Retina (tissue), 1 donor: ENCODE measurements at regions not wholly inside any gene's neighbourhood (a gene's known extent, or its start where the extent isn't known, plus 50 kb on each side); places are given as distances from the start of the nearest gene placed in this dataset.

Experiments used
- DNase-seq: peaks from one replicate; pipeline ENCODE4 v3.0.0-alpha.2; 2016

DNA sequence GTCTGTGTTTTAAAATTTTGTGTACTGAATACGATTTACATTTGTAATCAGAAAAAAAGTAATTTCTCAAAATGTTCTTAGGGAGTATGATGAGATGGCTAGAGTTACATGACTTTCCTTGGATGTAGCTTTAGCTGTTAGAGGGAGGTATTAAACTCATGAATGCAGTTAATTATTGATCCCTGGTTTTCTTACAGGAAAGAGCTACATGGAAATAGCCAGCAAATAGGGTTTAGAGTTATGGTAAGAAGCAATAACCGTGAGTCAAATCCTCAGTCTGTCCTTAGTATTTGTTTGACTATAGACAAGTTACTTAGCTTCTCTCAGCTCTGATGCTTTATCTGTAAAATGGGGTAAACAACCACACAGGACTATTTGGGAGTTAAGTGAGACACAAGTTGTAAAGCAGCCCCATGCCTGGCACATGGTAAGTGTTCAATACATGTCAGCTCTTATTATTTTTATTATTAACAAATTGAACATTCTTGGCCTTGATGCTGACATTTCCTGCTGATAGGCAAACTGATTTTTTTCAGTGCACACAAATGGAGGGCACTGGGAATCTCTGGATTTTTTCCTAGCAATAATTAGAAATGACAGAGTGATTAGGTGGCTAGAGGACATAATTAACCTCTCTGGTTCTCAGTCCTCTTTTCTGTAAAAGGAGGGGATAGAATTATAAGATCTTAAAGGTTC is 204.5 kb upstream of the PHYHIPL start:
- DNase-seq = peak; percentile 49

DNA sequence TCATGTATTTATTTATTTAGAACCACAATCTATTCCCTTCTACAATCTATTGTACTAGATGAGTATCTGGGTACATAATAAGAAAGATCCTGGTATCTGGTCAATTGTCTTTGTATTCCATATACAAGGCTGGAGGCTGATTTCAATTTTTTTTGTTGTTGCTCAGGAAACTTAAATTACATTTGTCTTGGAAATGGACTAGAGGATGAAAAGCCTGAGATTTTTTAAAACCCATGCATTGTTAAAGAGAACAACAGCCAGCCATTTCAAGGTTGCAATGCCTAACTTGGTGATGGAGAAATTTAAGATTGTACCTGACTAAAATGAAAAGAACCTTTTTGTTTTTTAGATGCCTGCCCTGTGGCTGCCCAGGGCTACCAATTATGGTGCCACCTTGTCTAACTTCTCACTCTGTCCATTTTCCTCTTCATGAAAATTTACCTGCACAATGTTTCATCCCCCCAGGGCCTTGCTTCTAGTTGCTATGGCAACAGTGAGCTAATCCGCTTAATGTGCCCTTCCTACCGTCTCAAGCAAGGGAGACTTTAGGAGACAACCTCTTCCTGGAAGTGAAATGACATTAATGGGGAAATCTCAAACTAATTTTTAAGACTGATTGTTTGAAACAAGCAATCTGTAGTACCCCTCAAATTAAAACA is 203.7 kb upstream of the PHYHIPL start:
- peak; percentile 70 for DNase-seq

DNA sequence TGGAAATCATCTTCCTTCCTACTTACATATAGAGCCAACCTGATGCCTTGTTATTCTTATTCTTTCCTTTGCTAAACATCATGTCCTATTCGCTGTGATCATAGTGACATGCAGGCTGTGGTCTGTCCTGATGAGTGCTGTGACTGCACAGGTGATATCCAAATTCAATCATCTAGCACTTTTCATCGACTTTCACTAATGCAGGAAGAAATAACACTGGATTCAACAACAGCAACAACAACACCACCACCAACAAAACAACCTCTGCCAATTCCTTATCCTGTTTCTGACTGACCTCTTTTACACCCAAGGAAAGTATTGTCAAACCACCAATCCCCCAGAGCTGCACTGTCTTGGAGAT is 203.2 kb upstream of the PHYHIPL start:
- no peak for DNase-seq

DNA sequence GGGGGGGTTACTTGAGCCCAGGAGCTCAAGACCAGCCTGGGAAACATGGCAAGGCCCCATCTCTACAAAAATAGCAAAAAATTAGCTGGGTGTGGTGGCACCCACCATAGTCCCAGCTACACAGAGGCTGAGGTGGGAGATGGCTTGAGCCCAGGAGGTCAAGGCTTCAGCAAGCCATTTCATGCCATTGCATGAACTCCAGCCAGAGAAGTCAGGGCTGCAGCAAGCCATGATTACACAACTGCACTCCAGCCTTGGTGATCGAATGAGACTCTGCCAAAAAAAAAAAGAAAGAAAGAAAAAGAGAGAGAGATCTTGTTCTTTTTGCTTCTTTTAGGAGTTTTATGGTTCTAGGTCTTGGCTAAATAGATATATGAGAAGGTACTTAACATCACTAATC is 200.2 kb upstream of the PHYHIPL start:
- DNase-seq = no peak

DNA sequence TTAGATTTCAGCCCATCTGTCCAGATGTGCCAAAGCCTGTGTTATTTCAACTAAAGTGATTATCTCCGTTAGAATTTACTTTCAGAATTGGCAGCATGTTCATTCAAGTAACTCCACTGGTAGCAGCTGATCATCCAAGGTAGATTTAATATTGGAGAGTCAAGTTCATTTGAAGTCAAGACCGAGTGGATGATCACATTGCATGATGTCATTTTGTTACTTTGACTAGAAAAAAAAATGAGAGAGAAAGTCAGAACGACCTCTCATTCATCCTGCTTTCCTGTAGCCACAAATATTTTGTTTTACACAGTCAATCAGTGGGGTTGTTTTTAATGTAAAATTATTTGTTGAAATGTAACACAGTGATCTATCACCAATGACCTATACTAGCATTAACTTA is 196.7 kb upstream of the PHYHIPL start:
- no peak for DNase-seq

DNA sequence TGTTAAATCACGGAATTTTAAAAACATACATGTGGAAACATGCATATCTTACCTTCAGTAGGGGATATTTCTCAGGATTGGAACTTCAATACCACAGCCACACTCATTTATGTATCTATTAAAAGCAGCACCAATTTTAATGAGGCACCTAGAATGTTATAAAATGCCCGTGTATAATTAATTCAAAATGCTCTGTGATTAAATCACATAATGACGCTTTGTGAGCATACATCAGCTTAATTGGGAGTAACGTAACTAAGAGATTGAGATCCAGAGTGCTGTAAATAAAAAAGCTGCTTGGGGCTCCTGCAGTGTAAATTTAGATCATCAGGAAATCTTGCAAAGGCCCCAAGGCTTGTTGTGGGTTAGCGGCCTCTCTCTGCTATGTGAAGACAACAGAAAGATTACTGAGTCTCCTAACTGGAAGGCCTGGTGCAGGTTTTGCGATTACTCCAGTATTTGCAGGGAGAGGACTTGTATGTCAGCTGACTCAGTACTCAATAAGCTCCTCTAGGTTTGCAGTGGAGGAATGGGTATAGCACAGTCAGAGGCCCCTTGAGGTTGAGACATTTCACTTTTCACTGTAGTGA is 195.5 kb upstream of the PHYHIPL start:
- DNase-seq = peak; percentile 66

DNA sequence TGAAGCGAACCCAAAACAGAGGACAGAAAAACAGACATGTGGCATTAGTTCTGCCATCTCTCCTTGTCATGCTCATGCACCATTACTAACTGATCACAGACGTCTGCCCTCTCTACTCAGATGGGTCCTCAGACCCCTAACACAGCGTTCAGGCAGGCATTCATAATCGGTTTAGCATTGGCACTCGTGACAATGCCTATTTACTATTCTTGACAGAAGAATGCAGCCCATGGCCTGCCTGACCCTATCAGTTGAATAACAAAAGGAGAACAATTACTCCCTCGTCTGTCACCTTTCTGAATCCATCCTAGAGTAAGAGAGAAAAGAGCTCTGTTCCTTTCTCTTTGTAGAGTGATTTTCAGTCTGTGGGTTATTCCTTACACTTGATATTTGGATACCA is 194.6 kb upstream of the PHYHIPL start:
- peak; percentile 83 for DNase-seq

DNA sequence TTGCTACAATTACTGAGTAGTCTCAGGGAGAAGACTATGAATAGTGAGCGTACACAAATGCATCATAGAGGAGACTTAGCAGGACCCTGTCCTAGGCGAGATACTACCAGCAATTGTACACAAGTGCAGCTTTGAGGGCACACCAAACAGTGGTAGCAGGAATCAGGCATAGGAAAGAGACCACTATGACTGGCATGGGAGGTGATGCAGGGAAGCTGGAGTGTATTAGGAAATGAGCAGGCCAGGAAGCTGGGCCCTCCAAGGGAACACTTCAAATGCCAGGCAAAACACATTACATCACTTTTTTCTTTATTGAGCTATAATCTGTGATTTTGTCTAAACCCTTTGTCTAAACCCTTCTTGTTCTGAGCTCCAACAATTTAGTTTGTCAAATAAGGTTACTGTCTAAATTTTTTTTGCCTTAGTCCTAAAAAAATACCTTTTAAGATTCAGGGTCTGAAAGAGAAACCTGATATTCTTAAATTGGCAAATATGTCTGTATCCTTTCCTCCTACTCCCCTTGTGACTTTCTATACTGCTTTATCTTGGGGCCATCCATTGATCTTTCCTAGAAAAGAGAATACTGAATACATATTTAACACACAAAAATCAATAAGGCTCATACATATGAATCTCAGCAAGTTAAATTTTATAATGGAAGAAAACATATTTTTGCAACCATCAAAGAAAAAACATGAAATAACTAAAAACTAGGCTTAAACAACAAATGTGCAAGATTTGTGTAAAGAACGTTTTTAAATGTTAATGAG is 193.8 kb upstream of the PHYHIPL start:
- DNase-seq = no peak

DNA sequence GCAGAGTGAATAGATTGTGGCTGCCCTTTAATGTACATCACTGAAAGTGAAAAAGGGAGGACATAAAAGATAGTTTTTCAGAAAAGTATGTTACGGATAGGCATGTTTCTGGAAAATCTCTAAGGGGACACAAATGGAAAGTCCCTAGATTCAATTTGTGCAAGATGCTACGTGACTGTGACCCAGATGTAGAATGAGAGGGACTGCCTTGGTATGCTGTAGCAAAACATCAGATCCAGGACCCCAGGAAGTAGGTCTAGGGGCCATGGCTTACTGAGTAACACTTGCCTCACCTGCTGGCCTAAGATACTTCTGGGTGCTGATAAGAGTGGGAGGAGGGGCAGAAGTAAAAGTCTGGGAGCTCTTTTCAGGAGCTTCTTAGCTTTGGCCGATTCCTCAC is 191.2 kb upstream of the PHYHIPL start:
- DNase-seq = no peak

DNA sequence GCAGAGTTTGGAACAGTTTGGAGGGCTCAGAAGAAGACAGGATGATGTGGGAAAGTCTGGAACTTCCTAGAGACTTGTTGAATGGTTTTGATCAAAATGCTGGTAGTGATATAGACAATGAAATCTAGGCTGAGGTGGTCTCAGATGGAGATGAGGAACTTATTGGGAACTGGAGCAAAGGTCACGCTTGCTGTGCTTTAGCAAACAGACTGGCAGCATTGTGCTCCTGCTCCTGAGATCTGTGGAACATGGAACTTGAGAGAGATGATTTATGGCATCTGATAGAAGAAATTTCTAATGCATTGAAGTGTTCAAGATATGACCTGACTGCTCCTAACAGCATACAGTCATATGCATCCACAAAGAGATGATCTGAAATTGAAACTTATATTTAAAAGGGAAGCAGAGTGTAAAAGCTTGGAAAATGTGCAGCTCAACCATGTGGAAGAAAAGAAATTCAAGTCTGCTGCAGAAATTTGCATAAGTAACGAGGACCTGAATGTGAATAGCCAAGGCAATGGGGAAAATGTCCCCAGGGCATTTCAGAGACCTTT is 186.9 kb upstream of the PHYHIPL start:
- no peak for DNase-seq

DNA sequence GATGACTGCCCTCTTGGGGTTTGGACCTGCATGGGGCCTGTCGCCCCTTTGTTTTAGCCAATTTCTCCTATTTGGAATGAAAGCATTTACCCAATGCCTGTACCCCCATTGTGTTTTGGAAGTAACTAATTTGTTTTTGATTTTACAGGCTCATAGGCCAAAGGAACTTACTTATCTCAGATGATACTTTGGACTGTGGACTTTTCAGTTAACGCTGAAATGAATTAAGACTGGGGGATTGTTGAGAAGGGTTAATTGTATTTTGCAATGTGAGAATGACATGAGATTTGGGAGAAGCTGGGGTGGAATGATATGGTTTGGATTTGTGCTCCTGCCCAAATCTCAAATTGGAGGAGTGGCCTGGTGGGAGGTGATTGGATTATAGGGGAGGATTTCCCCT is 185.8 kb upstream of the PHYHIPL start:
- DNase-seq = no peak

DNA sequence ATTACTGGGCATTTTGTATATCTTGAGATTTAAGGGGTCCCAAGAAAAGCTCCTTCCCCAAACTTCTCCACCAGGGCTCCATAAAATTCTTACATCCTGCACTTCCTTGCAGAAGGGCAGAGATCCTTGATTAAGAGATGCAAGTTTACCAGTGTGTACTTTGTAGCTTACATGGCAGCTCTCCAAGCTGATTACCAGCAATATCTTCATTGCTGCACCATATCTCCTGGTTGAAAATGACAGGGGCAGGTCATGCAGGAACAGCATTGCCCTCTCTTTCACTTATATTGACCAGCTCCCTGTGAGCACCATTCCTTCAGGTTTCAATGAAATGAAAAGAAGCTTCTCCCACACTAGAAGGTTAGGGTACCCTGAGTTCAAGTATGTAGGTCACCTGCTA is 184.6 kb upstream of the PHYHIPL start:
- DNase-seq = no peak

DNA sequence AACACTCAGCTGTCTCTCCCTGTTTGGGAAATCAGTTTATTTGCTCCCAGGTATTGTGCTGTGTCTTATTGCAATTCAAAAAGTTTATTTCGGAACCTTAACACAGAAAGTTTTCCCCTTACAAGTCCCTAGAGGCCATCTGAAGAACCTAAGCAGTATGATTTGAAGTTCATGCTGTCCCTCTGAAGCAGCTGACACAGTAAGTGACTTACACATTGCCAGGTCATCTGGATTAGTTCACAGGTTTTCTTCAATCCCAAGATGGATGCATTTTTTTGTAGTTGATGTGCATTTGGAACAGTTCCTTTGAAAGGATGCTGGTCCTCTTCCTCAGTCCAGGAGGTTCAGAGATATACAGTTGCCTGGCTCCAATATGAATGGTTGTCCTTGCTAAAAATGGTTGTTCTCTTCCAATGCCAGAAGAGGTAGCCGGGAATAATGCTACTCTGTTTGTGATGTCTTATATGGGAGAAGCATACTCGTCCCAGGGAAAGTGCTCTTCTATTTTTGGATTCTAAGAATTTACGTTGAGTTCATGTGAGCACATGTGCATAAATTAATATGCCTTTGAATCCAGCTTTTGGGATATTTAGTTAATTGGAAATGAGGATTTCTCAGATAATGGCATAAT is 183.5 kb upstream of the PHYHIPL start:
- DNase-seq = no peak

DNA sequence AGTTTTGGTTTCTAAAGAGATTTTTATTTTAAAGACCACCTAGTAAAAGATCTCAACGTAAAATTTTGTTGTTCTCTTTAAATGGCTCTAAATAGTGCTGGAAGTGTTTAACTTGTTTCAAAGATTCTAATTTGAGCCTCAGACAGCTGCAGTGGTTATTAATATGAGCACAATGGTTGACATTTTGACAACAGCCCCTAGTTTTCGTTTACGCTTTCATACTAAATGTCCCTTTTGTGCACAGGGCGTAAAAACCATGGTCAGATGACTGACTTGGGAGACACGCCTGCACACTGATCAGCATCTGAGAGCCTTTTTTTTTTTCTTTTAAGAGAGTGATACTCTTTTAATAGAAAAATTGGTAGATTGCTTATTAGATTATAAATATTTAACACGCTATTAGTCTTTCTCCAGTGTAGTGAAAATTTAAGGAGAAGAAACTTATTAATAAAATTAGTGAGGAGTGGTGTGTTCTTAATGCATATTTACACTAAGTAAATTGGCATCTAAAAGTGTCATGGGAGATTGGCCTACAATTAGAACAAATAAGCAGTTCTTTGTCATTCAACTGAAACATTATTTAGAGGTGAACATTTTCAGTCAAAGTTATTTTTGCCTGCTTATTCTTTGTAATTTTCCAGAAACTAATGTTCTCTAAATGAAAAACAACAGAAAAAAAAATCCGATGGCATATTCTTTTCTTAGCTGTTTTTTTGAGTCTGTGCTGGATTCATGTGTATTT is 182.8 kb upstream of the PHYHIPL start:
- DNase-seq = no peak

DNA sequence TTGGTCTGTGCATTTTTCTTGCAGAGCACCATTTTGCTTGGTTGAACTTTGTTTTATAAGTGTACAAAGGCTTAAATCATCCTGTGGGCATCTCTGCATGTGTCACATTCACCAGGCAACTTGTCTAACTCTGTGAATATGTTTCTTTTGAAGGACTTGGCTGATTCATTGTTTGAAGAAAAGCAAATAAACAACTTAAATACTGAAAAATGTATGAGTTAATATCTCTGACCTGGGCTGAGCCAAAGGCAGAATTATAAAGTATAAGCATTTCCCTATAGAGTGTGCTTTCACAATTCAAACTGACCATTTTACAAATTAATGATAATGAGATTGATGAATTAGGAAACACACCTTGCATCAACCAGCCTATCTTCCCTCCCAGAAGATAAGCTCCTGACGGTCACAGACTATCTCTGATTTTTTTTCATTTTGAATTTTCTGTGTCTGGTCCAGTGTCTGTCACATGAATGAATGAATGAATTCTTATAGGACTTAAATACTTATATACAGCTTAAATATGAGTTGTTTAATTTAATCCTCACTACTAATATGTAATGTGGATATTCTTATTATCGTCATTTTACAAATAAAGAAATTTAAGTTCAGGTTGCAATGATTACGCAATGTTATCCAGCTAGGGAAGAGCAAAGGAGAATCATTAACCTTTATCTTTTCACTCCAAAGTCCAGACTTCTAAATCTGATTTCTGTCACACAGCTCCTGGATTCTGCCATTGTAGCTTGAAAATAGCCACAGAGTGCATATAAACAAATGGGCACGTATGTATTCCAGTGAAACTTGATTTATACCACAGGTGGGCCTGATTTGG is 182.0 kb upstream of the PHYHIPL start:
- no peak for DNase-seq

DNA sequence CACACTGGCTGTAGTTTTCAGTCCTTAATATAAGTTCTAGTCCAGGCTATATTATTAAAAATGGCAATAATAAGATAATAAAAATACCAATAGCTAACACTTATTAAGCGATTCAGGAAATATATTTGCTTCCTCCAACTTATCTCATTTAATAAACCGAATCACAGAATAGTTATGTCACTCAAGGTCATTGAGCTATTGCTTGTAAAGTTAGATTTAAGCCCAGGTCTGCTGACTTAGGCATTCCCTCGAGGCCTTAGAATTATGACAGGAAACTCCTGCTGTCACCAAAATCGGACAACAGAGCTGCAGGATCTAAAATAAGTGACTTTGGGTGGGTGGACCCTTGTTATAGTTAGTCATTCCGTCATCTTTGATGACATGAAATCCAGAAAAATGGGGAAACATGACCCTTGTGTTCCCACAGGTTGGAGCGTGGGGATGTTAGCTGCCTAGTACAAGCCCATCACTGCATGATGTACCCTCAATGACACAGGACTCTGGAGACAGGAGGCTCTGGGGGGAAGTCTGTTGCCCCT is 181.3 kb upstream of the PHYHIPL start:
- no peak for DNase-seq

DNA sequence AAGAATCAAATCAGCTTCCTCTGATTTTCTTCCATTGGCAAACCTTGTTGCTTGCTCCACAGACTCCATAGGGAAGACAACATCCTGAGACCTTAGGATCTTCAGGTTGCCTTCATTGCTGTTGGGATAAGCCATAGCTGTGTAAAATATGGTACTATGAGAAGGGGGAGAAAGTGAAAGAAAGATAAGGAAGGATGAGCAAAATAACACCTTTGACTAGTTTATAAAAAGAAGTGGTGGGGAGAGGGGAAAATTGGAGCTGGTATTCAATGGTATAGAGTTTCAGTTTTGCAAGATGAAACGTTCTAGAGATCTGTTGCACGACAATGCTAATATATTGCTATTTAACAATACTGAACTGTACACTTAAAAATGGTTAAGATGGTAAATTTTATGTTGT is 180.4 kb upstream of the PHYHIPL start:
- DNase-seq = no peak

DNA sequence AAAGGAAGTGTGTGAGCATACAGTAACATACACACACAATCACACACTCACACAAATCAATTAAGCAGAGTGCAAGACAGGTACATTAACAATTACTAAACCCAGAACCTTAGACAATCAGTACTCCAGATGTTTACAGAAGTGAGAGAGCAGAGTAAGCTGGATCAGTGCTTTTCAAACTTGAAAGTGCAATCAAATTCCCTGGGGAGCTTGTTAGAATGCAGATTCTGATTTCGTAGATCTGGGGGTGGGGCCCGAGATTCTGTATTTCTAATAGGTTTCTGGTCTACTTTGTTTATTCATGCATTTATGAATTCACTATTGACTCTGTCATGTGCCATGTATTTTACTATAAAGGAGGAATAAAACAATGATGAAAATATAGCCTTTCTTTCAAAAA is 179.6 kb upstream of the PHYHIPL start:
- DNase-seq = no peak

DNA sequence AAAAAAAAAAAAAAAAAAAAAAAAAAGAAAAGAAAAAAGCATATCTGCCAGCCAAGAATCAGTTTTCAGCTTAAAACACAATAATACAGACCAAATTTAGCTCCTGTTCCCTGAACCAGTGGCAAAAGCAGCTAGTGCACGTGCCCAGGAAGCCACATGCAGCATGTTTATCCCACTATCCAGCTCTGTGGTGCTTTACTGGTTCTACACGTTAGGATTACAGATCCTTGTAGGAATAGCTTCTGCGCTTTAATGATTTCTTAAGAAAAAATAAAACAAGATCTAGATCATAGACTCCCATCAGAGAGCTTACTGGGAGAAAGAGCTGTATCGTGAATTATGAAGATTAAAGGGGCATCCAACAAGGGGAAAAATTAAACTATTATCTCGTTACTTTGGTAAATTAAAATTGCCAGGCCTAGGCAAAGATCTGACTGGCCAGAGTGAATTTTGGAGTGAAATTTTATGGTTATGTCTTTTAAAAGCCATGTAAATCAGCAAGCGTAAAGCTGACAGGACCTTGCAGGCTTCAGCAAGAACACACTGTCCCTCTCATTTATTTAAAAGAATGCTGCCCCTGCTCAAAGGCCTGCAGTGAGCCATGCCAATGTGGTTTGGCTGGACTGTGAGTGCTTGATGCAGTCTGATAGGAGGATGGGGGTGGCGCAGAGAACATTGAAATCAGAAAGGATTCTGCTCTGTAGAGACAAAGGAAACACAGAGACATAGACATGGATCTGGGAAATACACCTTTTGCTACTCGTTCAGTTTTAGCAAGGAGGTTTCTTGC is 177.3 kb upstream of the PHYHIPL start:
- DNase-seq = no peak

DNA sequence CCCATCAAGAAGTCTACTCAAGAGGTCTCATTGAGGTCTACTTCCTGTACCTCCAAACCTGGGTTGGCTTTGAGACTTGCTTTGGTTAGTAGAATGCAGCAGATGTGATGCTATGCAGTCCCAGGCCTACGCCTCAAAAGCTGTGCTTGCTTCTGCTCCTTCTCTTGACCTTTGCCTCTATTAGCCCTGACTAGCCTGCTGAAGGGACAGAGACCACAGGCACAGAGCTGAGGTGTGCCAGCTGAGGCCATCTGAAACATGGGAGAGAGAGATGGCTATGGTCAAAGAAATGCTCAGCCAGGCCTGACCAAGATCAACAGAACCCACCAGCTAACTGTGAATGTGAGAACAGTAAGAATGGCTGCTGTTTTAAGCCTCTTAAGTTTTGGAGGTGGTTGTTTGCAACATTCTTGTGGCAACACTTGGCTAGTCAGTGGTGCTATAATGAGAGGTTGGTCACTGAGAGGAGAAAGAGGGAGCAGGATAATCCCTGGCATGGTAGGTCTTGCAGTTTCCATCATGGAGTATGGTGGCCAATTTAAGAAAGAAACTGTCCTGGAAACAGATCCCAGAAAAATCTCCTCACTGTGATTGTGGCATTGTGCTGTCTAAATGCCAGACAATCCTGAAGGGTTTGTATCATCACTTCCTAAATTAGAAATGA is 176.1 kb upstream of the PHYHIPL start:
- DNase-seq = no peak
